ENCODE measurements at regions not wholly inside any gene's neighbourhood (a gene's known extent, or its start where the extent isn't known, plus 50 kb on each side); places are given as distances from the start of the nearest gene placed in this dataset.

GRCh38 chr12:128052777-128053176 is 214.2 kb upstream of the TMEM132C start:
- TF ChIP-seq ATF2 (IDR thresholded peaks at IDR 0.05; ENCODE audit: low read length) (no peak), PHF8 (conservative IDR thresholded peaks at IDR 0.05; ENCODE audit: low read depth, low read length) (no peak), KDM1A (IDR thresholded peaks at IDR 0.05; ENCODE audit: borderline replicate concordance, low read length) (no peak), CTCF (IDR thresholded peaks at IDR 0.05; ENCODE audit: control extremely low read depth in 1 of 3, insufficient read depth in 1 of 3, low read depth in 1 of 3, low read length in 3 of 3) (no peak), E2F6 (IDR thresholded peaks at IDR 0.05) (no peak), POLR2A (IDR thresholded peaks at IDR 0.05; ENCODE audit: control extremely low read depth in 1 of 2, low read depth in 2 of 2, low read length in 2 of 2) (no peak), MAFK (IDR thresholded peaks at IDR 0.05; ENCODE audit: low read depth, low read length) (no peak), EZH2 (IDR thresholded peaks at IDR 0.05; ENCODE audit: low read depth, low read length, severe bottlenecking) (no peak), ZNF274 (IDR thresholded peaks at IDR 0.05; ENCODE audit: borderline replicate concordance, extremely low read depth, low read length) (no peak)
